Stimulated activated CD4-positive, alpha-beta T cell treated with anti-CD3 and anti-CD28 coated beads, TNF-alpha, amount 100 ng/mL, for 24 hours (primary cell): ENCODE measurements at regions not wholly inside any gene's neighbourhood (a gene's known extent, or its start where the extent isn't known, plus 50 kb on each side); places are given as distances from the start of the nearest gene placed in this dataset.

Source experiments
- DNase-seq, 3 experiments: peaks; one replicate each; pipeline ENCODE4 v3.0.0-alpha.2; 2020; ENCODE audit warnings: low read depth in 3 of 3

GRCh38 chr21:33155422-33155821, 74.3 kb upstream of the IFNAR2 start:
- DNase-seq, result no peak

GRCh38 chr21:33157303-33157702, 72.4 kb upstream of the IFNAR2 start:
- no peak for DNase-seq

- DNase-seq, result no peak
Observed at GRCh38 chr21:33158654-33159053, 71.1 kb upstream of the IFNAR2 start.

- DNase-seq, result no peak
Observed at GRCh38 chr21:33162436-33162951, 67.2 kb upstream of the IFNAR2 start.

GRCh38 chr21:33168886-33169285, 60.9 kb upstream of the IFNAR2 start:
- DNase-seq, result no peak

- DNase-seq, result no peak
Observed at GRCh38 chr21:33169359-33169758, 60.4 kb upstream of the IFNAR2 start.

- no peak for DNase-seq
Observed at GRCh38 chr21:33171616-33172169, 58.0 kb upstream of the IFNAR2 start.

GRCh38 chr21:33174756-33175155, 55.0 kb upstream of the IFNAR2 start:
- DNase-seq, result no peak
